HL-60 (cell line): ENCODE measurements at regions not wholly inside any gene's neighbourhood (a gene's known extent, or its start where the extent isn't known, plus 50 kb on each side); places are given as distances from the start of the nearest gene placed in this dataset.

ENCODE experiments used
- DNase-seq, 2 experiments: peaks; one replicate each; pipeline ENCODE4 v3.0.0-alpha.2; 2010 to 2020; ENCODE audit warnings: low read depth in 1 of 2, low spot score in 1 of 2
- H3K27ac ChIP-seq: fragments of 250-450 bp; sonication (Bioruptor Pico); replicated peaks from 2 replicates; pipeline ENCODE4 v1.5.1; 2020; ENCODE audit warnings: mild to moderate bottlenecking, moderate library complexity
- H3K27me3 ChIP-seq: fragments of 250-450 bp; sonication (Bioruptor Pico); 2 replicates; pipeline ENCODE4 v1.5.1; 2021; ENCODE audit warnings: mild to moderate bottlenecking, moderate library complexity; ENCODE audit not compliant: insufficient read depth, poor library complexity, severe bottlenecking
- H3K4me3 ChIP-seq: replicated peaks from 2 replicates; pipeline ENCODE4 v1.5.1; 2011; ENCODE audit warnings: mild to moderate bottlenecking, control low read depth, low read length; ENCODE audit not compliant: insufficient read depth
- GABPA ChIP-seq: IDR thresholded peaks from 2 replicates; pipeline ENCODE4 v1.6.1; 2012; ENCODE audit warnings: low read depth
- POLR2AphosphoS5 ChIP-seq: IDR thresholded peaks from 2 replicates; pipeline ENCODE4 v1.6.1; 2012; ENCODE audit warnings: low read depth
- SPI1 ChIP-seq: IDR thresholded peaks from 2 replicates; pipeline ENCODE4 v1.6.1; 2012; ENCODE audit warnings: low read depth, mild to moderate bottlenecking, borderline replicate concordance
- TF ChIP-seq, protein P1 (sequence below): IDR thresholded peaks from one replicate; pipeline ENCODE4 v1.5.1; 2011; ENCODE audit warnings: low read length, control low read depth, inconsistent platforms; ENCODE audit not compliant: insufficient read depth
- TF ChIP-seq, protein P2 (sequence below): IDR thresholded peaks from 2 replicates; pipeline ENCODE4 v1.6.1; 2012; ENCODE audit warnings: low read depth; ENCODE audit not compliant: insufficient replicate concordance

- Histone ChIP-seq H3K27me3 (no peaks in the 10 kb centered on the region), H3K4me3 (no peak overlapping the region), H3K27ac (no peak overlapping the region)
- DNase-seq = no peak
- TF ChIP-seq, protein P1, sequence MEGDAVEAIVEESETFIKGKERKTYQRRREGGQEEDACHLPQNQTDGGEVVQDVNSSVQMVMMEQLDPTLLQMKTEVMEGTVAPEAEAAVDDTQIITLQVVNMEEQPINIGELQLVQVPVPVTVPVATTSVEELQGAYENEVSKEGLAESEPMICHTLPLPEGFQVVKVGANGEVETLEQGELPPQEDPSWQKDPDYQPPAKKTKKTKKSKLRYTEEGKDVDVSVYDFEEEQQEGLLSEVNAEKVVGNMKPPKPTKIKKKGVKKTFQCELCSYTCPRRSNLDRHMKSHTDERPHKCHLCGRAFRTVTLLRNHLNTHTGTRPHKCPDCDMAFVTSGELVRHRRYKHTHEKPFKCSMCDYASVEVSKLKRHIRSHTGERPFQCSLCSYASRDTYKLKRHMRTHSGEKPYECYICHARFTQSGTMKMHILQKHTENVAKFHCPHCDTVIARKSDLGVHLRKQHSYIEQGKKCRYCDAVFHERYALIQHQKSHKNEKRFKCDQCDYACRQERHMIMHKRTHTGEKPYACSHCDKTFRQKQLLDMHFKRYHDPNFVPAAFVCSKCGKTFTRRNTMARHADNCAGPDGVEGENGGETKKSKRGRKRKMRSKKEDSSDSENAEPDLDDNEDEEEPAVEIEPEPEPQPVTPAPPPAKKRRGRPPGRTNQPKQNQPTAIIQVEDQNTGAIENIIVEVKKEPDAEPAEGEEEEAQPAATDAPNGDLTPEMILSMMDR = no peak
- TF ChIP-seq, protein P2, sequence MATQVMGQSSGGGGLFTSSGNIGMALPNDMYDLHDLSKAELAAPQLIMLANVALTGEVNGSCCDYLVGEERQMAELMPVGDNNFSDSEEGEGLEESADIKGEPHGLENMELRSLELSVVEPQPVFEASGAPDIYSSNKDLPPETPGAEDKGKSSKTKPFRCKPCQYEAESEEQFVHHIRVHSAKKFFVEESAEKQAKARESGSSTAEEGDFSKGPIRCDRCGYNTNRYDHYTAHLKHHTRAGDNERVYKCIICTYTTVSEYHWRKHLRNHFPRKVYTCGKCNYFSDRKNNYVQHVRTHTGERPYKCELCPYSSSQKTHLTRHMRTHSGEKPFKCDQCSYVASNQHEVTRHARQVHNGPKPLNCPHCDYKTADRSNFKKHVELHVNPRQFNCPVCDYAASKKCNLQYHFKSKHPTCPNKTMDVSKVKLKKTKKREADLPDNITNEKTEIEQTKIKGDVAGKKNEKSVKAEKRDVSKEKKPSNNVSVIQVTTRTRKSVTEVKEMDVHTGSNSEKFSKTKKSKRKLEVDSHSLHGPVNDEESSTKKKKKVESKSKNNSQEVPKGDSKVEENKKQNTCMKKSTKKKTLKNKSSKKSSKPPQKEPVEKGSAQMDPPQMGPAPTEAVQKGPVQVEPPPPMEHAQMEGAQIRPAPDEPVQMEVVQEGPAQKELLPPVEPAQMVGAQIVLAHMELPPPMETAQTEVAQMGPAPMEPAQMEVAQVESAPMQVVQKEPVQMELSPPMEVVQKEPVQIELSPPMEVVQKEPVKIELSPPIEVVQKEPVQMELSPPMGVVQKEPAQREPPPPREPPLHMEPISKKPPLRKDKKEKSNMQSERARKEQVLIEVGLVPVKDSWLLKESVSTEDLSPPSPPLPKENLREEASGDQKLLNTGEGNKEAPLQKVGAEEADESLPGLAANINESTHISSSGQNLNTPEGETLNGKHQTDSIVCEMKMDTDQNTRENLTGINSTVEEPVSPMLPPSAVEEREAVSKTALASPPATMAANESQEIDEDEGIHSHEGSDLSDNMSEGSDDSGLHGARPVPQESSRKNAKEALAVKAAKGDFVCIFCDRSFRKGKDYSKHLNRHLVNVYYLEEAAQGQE = no peak
- TF ChIP-seq SPI1 = no peak
- TF ChIP-seq GABPA = no peak
These were observed 66.0 kb upstream of the ITGA6 start for GRCh38 chr2:172361360-172361759.

GRCh38 chr2:172361840-172362239, 65.5 kb upstream of the ITGA6 start:
- no peak overlapping the region for H3K4me3 ChIP-seq
- no peaks in the 10 kb centered on the region for H3K27me3 ChIP-seq
- no peak for DNase-seq
- TF ChIP-seq POLR2AphosphoS5 (no peak), GABPA (no peak), SPI1 (no peak)
- TF ChIP-seq, protein P2 = no peak
- TF ChIP-seq, protein P1 = no peak
- no peak overlapping the region for H3K27ac ChIP-seq

DNA sequence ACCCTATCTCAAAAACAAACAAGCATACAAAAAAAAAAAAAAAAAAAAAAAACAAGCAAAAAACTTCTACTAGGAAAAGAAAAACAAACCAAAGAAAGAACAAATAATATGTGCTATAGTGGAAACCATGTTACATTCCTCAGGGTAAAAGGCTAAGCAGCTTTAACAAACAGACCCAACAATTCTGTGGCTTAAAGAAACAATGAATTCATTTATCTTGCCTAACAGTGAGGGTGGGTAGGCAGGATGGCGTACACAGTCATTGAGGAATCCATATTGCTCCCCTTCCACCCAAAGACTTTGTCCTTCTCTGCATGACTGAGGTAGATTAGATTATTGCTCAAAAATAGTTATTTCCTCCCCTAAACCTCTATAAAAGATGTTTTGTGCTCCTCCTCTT, 63.1 kb upstream of the ITGA6 start:
- no peaks in the 10 kb centered on the region for H3K27me3 ChIP-seq
- no peak overlapping the region for H3K27ac ChIP-seq
- no peak overlapping the region for H3K4me3 ChIP-seq
- TF ChIP-seq SPI1 = no peak
- no peak for DNase-seq

DNA sequence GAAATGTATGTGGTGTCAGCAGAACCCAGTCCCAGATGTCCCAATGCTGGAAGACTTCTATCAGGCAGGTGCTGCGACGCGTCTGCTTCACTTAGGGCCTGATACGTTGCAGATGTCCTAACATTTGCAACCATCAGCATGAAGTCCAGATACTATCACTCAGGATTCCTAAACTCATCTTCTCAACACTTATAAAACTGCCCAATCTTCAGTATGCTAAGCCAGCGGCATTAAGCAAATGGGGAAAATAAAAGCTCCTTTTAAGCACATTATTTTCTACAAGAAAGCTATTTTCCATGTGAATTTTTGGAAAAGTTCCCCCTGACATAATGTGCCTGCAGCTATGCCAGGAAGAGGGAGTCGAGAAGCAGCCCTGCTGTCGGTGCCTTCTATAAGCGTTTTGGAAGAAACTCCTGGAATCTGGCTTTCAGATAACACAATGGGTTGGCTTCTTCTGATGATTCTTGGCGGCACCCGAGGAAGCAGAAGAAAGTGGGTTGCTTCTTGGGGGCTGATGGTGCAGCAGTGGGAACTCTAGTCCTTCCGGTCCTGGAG, 60.7 kb upstream of the ITGA6 start:
- no peaks in the 10 kb centered on the region for H3K27me3 ChIP-seq
- DNase-seq = no peak
- H3K27ac ChIP-seq = no peak overlapping the region
- TF ChIP-seq SPI1 (no peak), POLR2AphosphoS5 (no peak), GABPA (no peak)
- TF ChIP-seq, protein P1 = no peak
- TF ChIP-seq, protein P2 = no peak
- H3K4me3 ChIP-seq = no peak overlapping the region
